Glutamatergic neuron (in vitro differentiated cells): ENCODE measurements at regions not wholly inside any gene's neighbourhood (a gene's known extent, or its start where the extent isn't known, plus 50 kb on each side); places are given as distances from the start of the nearest gene placed in this dataset.

Experiments used
- DNase-seq: peaks from one replicate; pipeline ENCODE4 v3.0.0; 2022
- H3K27ac Mint-ChIP-seq: one replicate; pipeline ENCODE4 v1.8.0; 2020; ENCODE audit warnings: mild to moderate bottlenecking, mixed read lengths, inconsistent platforms; ENCODE audit not compliant: unreplicated experiment
- H3K27me3 Mint-ChIP-seq: one replicate; pipeline ENCODE4 v1.8.0; 2020; ENCODE audit warnings: mild to moderate bottlenecking, moderate library complexity, mixed read lengths, inconsistent platforms; ENCODE audit not compliant: unreplicated experiment
- H3K36me3 Mint-ChIP-seq: one replicate; pipeline ENCODE4 v1.8.0; 2020; ENCODE audit warnings: mild to moderate bottlenecking, mixed read lengths, inconsistent platforms; ENCODE audit not compliant: unreplicated experiment
- H3K4me1 Mint-ChIP-seq: one replicate; pipeline ENCODE4 v1.8.0; 2020; ENCODE audit warnings: mild to moderate bottlenecking, low read depth, mixed read lengths, inconsistent platforms; ENCODE audit not compliant: unreplicated experiment
- H3K4me3 Mint-ChIP-seq: one replicate; pipeline ENCODE4 v1.8.0; 2020; ENCODE audit warnings: mild to moderate bottlenecking, mixed read lengths, inconsistent platforms; ENCODE audit not compliant: unreplicated experiment
- H3K9me3 Mint-ChIP-seq: one replicate; pipeline ENCODE4 v1.8.0; 2020; ENCODE audit warnings: mild to moderate bottlenecking, moderate library complexity, mixed read lengths, inconsistent platforms; ENCODE audit not compliant: unreplicated experiment
- TF ChIP-seq, protein P1 (sequence below): fragments of 200-600 bp; sonication (generic); IDR thresholded peaks from one replicate; pipeline ENCODE4 v1.5.0; 2021; ENCODE audit not compliant: partially characterized antibody, unreplicated experiment

DNA sequence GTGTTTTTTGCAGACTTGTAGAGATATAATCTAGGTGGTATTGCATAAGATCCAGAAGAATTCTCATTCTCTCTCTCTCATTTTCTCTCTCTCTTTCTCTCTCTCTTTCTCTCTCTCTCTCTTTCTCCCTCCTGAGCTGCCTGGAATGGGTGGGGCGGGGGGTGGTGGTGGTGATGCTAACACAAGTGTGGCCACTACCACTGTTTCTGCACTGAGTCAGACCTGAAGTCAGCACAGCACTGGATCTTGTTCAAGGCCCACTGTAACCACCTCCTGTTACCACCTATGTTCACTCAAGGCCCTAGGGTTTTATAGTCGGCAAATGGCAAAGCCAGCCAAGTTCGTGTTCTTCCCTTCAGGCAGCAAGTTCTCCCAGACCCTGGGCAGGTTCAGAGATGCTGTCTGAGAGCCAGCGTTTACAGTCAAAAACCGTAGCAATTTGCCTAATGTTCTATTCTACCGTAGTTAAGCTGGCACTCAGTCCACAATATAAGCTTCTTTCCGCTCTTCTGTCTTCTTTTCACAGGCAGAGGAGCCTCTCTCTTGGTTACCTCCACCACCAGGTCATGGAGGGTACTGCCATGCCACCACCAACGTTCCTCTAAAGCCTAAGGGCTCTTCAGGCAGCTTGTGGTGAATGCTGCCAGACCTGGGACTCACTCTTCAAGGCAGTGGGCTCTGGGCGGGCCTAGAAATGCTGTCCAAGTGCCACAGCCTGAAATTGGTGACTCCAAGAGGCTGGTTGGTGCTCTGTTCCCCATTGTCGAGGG lies 235.7 kb upstream of the PRR16 start:
- no peak overlapping the region for H3K27ac Mint-ChIP-seq
- no peak overlapping the region for H3K4me3 Mint-ChIP-seq
- TF ChIP-seq, protein P1, sequence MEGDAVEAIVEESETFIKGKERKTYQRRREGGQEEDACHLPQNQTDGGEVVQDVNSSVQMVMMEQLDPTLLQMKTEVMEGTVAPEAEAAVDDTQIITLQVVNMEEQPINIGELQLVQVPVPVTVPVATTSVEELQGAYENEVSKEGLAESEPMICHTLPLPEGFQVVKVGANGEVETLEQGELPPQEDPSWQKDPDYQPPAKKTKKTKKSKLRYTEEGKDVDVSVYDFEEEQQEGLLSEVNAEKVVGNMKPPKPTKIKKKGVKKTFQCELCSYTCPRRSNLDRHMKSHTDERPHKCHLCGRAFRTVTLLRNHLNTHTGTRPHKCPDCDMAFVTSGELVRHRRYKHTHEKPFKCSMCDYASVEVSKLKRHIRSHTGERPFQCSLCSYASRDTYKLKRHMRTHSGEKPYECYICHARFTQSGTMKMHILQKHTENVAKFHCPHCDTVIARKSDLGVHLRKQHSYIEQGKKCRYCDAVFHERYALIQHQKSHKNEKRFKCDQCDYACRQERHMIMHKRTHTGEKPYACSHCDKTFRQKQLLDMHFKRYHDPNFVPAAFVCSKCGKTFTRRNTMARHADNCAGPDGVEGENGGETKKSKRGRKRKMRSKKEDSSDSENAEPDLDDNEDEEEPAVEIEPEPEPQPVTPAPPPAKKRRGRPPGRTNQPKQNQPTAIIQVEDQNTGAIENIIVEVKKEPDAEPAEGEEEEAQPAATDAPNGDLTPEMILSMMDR = no peak
- no peaks in the 10 kb centered on the region for H3K4me1 Mint-ChIP-seq
- H3K36me3 Mint-ChIP-seq = no peaks in the 10 kb centered on the region
- H3K9me3 Mint-ChIP-seq = no peaks in the 10 kb centered on the region
- DNase-seq = no peak
- H3K27me3 Mint-ChIP-seq = no peaks in the 10 kb centered on the region

DNA sequence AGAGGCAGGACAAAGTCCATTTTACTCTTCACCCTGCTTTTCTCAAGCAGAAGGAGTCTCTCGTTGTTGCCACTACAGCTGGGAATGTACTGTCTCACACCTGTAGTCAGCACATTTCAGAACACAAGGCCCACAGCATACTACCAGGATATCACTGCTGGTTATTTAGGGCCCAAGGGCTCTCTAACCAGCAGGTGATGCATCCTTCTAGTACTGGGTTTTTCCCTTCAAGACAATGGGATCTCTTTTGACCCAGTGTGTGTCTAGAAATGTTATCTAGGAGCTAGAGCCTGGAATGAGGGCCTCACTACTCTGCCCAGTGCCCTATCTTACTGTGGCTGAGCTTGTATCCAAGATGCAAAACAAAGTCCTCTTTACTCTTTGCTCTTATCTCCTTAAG lies 235.1 kb upstream of the PRR16 start:
- no peak overlapping the region for H3K4me3 Mint-ChIP-seq
- H3K4me1 Mint-ChIP-seq = no peaks in the 10 kb centered on the region
- no peak overlapping the region for H3K27ac Mint-ChIP-seq
- no peaks in the 10 kb centered on the region for H3K36me3 Mint-ChIP-seq
- H3K9me3 Mint-ChIP-seq = no peaks in the 10 kb centered on the region
- no peak for DNase-seq
- no peaks in the 10 kb centered on the region for H3K27me3 Mint-ChIP-seq
- TF ChIP-seq, protein P1 = no peak

DNA sequence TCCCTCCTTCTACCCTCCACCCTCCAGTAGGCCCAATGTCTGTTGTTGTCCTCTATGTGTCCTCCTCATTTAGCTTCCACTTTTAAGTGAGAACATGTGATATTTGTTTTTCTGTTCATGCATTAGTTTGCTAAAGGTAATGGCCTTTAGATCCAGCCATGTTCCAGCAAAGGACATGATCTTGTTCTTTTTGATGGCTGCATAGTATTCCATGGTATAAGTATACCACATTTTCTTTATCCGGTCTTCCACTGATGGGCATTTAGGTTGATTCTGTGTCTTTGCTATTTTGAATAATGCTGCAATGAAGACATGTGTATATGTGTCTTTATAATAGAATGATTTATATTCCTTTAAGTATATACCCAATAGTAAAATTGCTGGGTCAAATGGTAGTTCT lies 232.5 kb upstream of the PRR16 start:
- TF ChIP-seq, protein P1 = no peak
- Mint-ChIP-seq H3K9me3 (no peaks in the 10 kb centered on the region), H3K4me1 (no peaks in the 10 kb centered on the region), H3K27ac (no peak overlapping the region), H3K27me3 (no peaks in the 10 kb centered on the region), H3K4me3 (no peak overlapping the region), H3K36me3 (no peaks in the 10 kb centered on the region)
- no peak for DNase-seq

DNA sequence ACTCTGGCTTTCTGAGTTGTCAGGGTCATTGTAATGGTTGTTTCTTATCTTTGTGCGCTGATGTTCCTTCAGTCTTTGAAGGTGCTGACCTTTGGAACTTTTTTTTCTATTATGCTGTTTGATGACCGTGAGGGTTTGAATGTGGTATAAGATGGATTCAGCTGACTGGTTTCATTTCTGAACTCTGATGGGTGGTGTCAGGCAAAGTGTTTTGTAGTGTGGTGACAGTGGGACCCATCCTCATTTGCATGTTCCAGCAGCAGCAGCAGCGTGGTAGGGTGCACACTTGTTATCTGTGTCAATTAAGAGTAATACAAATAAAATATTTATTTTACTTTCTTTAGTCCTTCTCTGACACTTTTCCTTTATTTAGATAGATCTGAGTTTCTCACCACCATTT lies 227.7 kb upstream of the PRR16 start:
- no peaks in the 10 kb centered on the region for H3K27me3 Mint-ChIP-seq
- no peak overlapping the region for H3K4me3 Mint-ChIP-seq
- H3K4me1 Mint-ChIP-seq = peaks cover 2% of the 10 kb centered on the region
- H3K27ac Mint-ChIP-seq = no peak overlapping the region
- TF ChIP-seq, protein P1 = no peak
- H3K36me3 Mint-ChIP-seq = no peaks in the 10 kb centered on the region
- H3K9me3 Mint-ChIP-seq = no peaks in the 10 kb centered on the region
- no peak for DNase-seq

DNA sequence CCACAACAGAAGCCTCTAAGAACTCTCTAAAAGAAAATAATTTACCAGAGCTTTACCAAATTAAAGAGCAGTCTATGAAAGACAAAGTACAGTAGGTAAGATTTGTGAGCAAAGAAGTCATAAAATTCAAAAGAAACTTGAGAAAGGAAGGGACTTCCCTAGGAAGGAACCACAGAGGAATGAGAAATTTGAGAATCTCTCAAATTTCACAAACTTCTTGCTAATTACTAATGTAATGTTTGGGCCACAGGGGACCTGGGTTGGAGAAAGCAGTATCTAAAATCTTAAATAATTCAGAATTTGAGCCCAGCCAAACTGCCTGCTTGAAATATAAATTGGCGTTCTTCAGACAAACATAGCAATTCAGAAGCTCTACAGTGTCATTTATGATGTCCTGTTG lies 225.0 kb upstream of the PRR16 start:
- no peaks in the 10 kb centered on the region for H3K27me3 Mint-ChIP-seq
- DNase-seq = no peak
- TF ChIP-seq, protein P1 = no peak
- peaks cover 2% of the 10 kb centered on the region for H3K4me1 Mint-ChIP-seq
- H3K4me3 Mint-ChIP-seq = no peak overlapping the region
- H3K27ac Mint-ChIP-seq = no peak overlapping the region
- no peaks in the 10 kb centered on the region for H3K9me3 Mint-ChIP-seq
- H3K36me3 Mint-ChIP-seq = no peaks in the 10 kb centered on the region
